CD4-positive, alpha-beta T cell (primary cell): ENCODE measurements at regions not wholly inside any gene's neighbourhood (a gene's known extent, or its start where the extent isn't known, plus 50 kb on each side); places are given as distances from the start of the nearest gene placed in this dataset.

Source experiments
- ATAC-seq: fragments of 200-7000 bp; cut with Tn5 transposase; one replicate; pipeline ENCODE4 v1.10.0; 2022; ENCODE audit warnings: mild to moderate bottlenecking; ENCODE audit not compliant: poor library complexity
- CTCF ChIA-PET: fragments of 350-600 bp; sonication (Branson Sonifier 250); formaldehyde crosslinking; loops from one replicate; lab custom pipeline; 2021; ENCODE audit warnings: antibody characterized with exemption, inconsistent platforms; lab: Charles Lee
- POLR2A ChIA-PET: fragments of 350-600 bp; sonication (Branson Sonifier 250); formaldehyde crosslinking; loops from one replicate; lab custom pipeline; 2021; ENCODE audit warnings: antibody characterized with exemption, inconsistent platforms; lab: Charles Lee
- DNase-seq, 14 experiments: peaks; one replicate each; pipeline ENCODE4 v3.0.0-alpha.2; 2013 to 2020; ENCODE audit warnings: mixed read lengths in 2 of 14
- H3K27ac ChIP-seq, 2 donors: one replicate each; pipeline versions ENCODE4 v1.5.1 to v1.7.0; 2013; ENCODE audit warnings: low read length in 2 of 2, low read depth in 1 of 2, mild to moderate bottlenecking in 1 of 2
- H3K27me3 ChIP-seq, 2 experiments: 1 replicate in 1 of 2; 2 replicates in 1 of 2; pipeline versions ENCODE4 v1.6.1 to v1.7.0; 2013; ENCODE audit warnings: low read length in 2 of 2, control low read depth in 1 of 2, mild to moderate bottlenecking in 1 of 2, moderate library complexity in 1 of 2; ENCODE audit not compliant: insufficient read depth in 2 of 2, control insufficient read depth in 1 of 2
- H3K36me3 ChIP-seq: one replicate; pipeline ENCODE4 v1.6.1; 2013; ENCODE audit warnings: low read length, control low read depth; ENCODE audit not compliant: insufficient read depth
- H3K4me1 ChIP-seq: one replicate; pipeline ENCODE4 v1.6.1; 2013; ENCODE audit warnings: low read length, control low read depth; ENCODE audit not compliant: insufficient read depth
- H3K4me3 ChIP-seq: one replicate; pipeline ENCODE4 v1.5.1; 2013; ENCODE audit warnings: mild to moderate bottlenecking, low read length, moderate library complexity
- H3K9me3 ChIP-seq, 2 experiments: 1 replicate in 1 of 2; 2 replicates in 1 of 2; pipeline versions ENCODE4 v1.6.1 to v1.7.0; 2013; ENCODE audit warnings: low read length in 2 of 2, mild to moderate bottlenecking in 2 of 2, control low read depth in 1 of 2, moderate library complexity in 1 of 2; ENCODE audit not compliant: control insufficient read depth in 1 of 2, insufficient read depth in 1 of 2
- H3K27ac Mint-ChIP-seq: one replicate; pipeline ENCODE4 v1.8.0; 2020; ENCODE audit warnings: mixed read lengths
- H3K27me3 Mint-ChIP-seq: one replicate; pipeline ENCODE4 v1.8.0; 2021; ENCODE audit warnings: mixed read lengths
- H3K36me3 Mint-ChIP-seq: one replicate; pipeline ENCODE4 v1.8.0; 2021; ENCODE audit warnings: low read depth, mixed read lengths
- H3K4me1 Mint-ChIP-seq: one replicate; pipeline ENCODE4 v1.8.0; 2021; ENCODE audit warnings: low read depth, mixed read lengths
- H3K4me3 Mint-ChIP-seq: one replicate; pipeline ENCODE4 v1.8.0; 2020; ENCODE audit warnings: mild to moderate bottlenecking, mixed read lengths
- H3K9me3 Mint-ChIP-seq: one replicate; pipeline ENCODE4 v1.8.0; 2020; ENCODE audit warnings: mixed read lengths
- intact Hi-C, 2 experiments: fragments of 100-400 bp; cut with DNase I in 1 of 2; cut with micrococcal nuclease in 1 of 2; formaldehyde crosslinking; loops; one replicate each; pipeline versions ENCODE4 v1.15.1 to v1.9.0; 2023 to 2025; cut with DNase I, micrococcal nuclease
- TF ChIP-seq, protein P1 (sequence below): fragments of 200-600 bp; IDR thresholded peaks from one replicate; pipeline ENCODE4 v1.8.0; 2022; ENCODE audit warnings: antibody characterized with exemption, mild to moderate bottlenecking

DNA sequence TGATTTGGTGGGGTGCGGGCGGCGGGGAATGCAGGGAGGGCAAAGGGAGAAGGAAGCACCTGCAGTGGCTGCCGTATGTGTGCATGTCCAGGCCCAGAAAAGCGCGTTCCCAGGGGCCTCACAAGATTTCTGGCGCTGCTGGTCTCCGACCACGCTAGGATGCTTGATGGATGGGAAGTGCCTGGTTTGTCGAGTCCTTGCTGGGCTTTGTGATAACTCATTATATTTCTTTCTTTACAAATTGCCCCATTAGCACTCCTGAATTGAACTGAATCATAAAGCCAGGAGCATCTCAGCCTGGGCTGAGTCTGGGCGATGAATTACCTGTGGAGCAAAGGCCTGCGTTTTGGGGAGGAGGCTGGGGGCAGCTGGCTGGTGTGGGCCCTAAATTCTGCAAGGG is 69.2 kb upstream of the LMO1 start:
- POLR2A ChIA-PET = no interaction called here
- Histone ChIP-seq H3K9me3 (no peaks in the 10 kb centered on the region), H3K4me1 (peaks cover 4% of the 10 kb centered on the region), H3K4me3 (no peak overlapping the region), H3K36me3 (no peaks in the 10 kb centered on the region), H3K27me3 (peaks cover 0 to 2% of the 10 kb centered on the region in 2 experiments), H3K27ac (no peak overlapping the region)
- TF ChIP-seq, protein P1, sequence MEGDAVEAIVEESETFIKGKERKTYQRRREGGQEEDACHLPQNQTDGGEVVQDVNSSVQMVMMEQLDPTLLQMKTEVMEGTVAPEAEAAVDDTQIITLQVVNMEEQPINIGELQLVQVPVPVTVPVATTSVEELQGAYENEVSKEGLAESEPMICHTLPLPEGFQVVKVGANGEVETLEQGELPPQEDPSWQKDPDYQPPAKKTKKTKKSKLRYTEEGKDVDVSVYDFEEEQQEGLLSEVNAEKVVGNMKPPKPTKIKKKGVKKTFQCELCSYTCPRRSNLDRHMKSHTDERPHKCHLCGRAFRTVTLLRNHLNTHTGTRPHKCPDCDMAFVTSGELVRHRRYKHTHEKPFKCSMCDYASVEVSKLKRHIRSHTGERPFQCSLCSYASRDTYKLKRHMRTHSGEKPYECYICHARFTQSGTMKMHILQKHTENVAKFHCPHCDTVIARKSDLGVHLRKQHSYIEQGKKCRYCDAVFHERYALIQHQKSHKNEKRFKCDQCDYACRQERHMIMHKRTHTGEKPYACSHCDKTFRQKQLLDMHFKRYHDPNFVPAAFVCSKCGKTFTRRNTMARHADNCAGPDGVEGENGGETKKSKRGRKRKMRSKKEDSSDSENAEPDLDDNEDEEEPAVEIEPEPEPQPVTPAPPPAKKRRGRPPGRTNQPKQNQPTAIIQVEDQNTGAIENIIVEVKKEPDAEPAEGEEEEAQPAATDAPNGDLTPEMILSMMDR = no peak
- H3K4me3 Mint-ChIP-seq = no peak overlapping the region
- no peaks in the 10 kb centered on the region for H3K36me3 Mint-ChIP-seq
- no peaks in the 10 kb centered on the region for H3K9me3 Mint-ChIP-seq
- H3K27me3 Mint-ChIP-seq = peaks cover 9% of the 10 kb centered on the region
- no peaks in the 10 kb centered on the region for H3K4me1 Mint-ChIP-seq
- no peak for ATAC-seq
- intact Hi-C loops = no loop called here
- no peak for DNase-seq
- H3K27ac Mint-ChIP-seq = no peak overlapping the region
- CTCF ChIA-PET = no interaction called here

DNA sequence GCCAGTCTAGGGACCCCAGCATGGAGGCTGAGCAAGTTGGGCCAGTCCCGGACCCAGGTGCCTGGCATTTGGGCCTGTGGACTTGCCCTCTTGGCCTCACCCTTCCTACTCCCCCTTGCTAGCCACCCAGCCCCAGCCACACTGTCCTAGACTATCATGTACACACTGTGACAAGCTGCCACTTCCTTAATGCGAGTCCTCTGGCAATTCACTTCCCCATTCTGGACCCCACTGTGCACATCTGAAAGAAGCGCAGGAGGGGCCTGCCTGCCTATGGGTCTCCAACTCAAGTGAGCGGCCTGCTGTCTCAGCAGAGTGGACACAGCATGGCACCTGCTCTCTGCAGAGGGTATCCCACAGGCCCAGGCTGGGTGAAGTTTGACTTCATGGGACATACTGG is 68.5 kb upstream of the LMO1 start:
- H3K36me3 Mint-ChIP-seq = no peaks in the 10 kb centered on the region
- Histone ChIP-seq H3K4me3 (no peak overlapping the region), H3K27me3 (peaks cover 0 to 2% of the 10 kb centered on the region in 2 experiments), H3K4me1 (peaks cover 4% of the 10 kb centered on the region), H3K36me3 (no peaks in the 10 kb centered on the region), H3K9me3 (no peaks in the 10 kb centered on the region), H3K27ac (no peak overlapping the region)
- ATAC-seq = no peak
- H3K27me3 Mint-ChIP-seq = peaks cover 9% of the 10 kb centered on the region
- TF ChIP-seq, protein P1 = no peak
- DNase-seq = peak in 2 of 14 experiments; percentile 31 to 38
- CTCF ChIA-PET = no interaction called here
- H3K4me1 Mint-ChIP-seq = no peaks in the 10 kb centered on the region
- POLR2A ChIA-PET = no interaction called here
- H3K9me3 Mint-ChIP-seq = no peaks in the 10 kb centered on the region
- intact Hi-C loops = no loop called here
- no peak overlapping the region for H3K27ac Mint-ChIP-seq
- H3K4me3 Mint-ChIP-seq = no peak overlapping the region

DNA sequence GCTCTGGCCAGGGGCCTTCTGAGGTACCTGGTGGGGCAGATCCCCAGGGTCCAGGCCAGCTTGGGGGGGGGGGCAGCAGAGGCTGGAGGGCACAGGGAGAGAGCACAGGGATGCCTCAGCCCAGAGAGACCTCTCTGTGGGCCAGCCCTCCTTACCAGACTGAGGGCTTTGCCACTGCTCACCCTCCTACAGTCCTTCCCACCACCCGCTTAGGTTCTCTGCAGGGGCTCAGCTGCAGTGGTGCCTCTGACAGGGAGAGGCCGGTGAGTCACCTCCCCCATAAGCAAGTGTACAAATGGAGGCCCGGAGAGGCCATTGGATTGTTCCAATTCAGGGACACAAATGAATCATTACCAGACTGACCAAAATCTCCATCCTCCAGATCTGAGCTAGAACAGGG is 68.1 kb upstream of the LMO1 start:
- POLR2A ChIA-PET = no interaction called here

More for the DNA sequence above, 68.1 kb upstream of the LMO1 start:
- ATAC-seq (no peak), DNase-seq (peak in 2 of 14 experiments; percentile 31 to 46)
- Histone ChIP-seq H3K9me3 (no peaks in the 10 kb centered on the region), H3K4me3 (no peak overlapping the region), H3K36me3 (no peaks in the 10 kb centered on the region), H3K4me1 (peaks cover 4% of the 10 kb centered on the region), H3K27ac (no peak overlapping the region), H3K27me3 (peaks cover 0 to 2% of the 10 kb centered on the region in 2 experiments)
- no peak overlapping the region for H3K27ac Mint-ChIP-seq
- no peaks in the 10 kb centered on the region for H3K4me1 Mint-ChIP-seq
- no peaks in the 10 kb centered on the region for H3K9me3 Mint-ChIP-seq
- CTCF ChIA-PET = no interaction called here
- no peaks in the 10 kb centered on the region for H3K36me3 Mint-ChIP-seq
- TF ChIP-seq, protein P1 = no peak
- no peak overlapping the region for H3K4me3 Mint-ChIP-seq
- peaks cover 9% of the 10 kb centered on the region for H3K27me3 Mint-ChIP-seq
- intact Hi-C loops = no loop called here
